HTR-8/SVneo (cell line): ENCODE measurements at regions not wholly inside any gene's neighbourhood (a gene's known extent, or its start where the extent isn't known, plus 50 kb on each side); places are given as distances from the start of the nearest gene placed in this dataset.

ENCODE experiments used
- DNase-seq: peaks from one replicate; pipeline ENCODE4 v3.0.0; 2011; ENCODE audit warnings: low spot score, mixed read lengths; ENCODE audit not compliant: insufficient read length
- FAIRE-seq: peaks from 2 replicates; lab custom pipeline; 2011; peaks lifted over from hg19 to GRCh38; lab: Jason Lieb, UNC

- DNase-seq (no peak), FAIRE-seq (no peak)
These were observed 707.2 kb downstream of the RWDD3 start for GRCh38 chr1:95941121-95941798.

GRCh38 chr1:95948023-95948422 lies 714.0 kb downstream of the RWDD3 start:
- DNase-seq (no peak), FAIRE-seq (no peak)

- no peak for FAIRE-seq
These were observed 717.5 kb downstream of the RWDD3 start for GRCh38 chr1:95951371-95952102.

GRCh38 chr1:95953015-95953414 lies 719.0 kb downstream of the RWDD3 start:
- FAIRE-seq (no peak), DNase-seq (no peak)

More at GRCh38 chr1:95951371-95952102, 717.5 kb downstream of the RWDD3 start:
- DNase-seq = no peak

- no peak for DNase-seq
- FAIRE-seq = no peak
These were observed 720.6 kb downstream of the RWDD3 start for GRCh38 chr1:95954585-95954984.

GRCh38 chr1:95956215-95956614 lies 722.2 kb downstream of the RWDD3 start:
- no peak for DNase-seq
- FAIRE-seq = no peak

GRCh38 chr1:95957748-95958147 lies 723.7 kb downstream of the RWDD3 start:
- DNase-seq (no peak), FAIRE-seq (no peak)

GRCh38 chr1:95966866-95967265 lies 732.9 kb downstream of the RWDD3 start:
- no peak for FAIRE-seq
- no peak for DNase-seq

- FAIRE-seq = no peak
- DNase-seq = no peak
These were observed 740.6 kb downstream of the RWDD3 start for GRCh38 chr1:95974586-95974985.

- FAIRE-seq = no peak
These were observed 738.9 kb upstream of the PTBP2 start for GRCh38 chr1:95982711-95983110.

GRCh38 chr1:95983831-95984230 lies 737.8 kb upstream of the PTBP2 start:
- DNase-seq (no peak), FAIRE-seq (no peak)

More at GRCh38 chr1:95982711-95983110, 738.9 kb upstream of the PTBP2 start:
- no peak for DNase-seq

GRCh38 chr1:95984798-95985374 lies 736.7 kb upstream of the PTBP2 start:
- DNase-seq (no peak), FAIRE-seq (no peak)

- no peak for FAIRE-seq
- DNase-seq = no peak
These were observed 731.6 kb upstream of the PTBP2 start for GRCh38 chr1:95990033-95990432.

- DNase-seq (no peak), FAIRE-seq (no peak)
These were observed 729.6 kb upstream of the PTBP2 start for GRCh38 chr1:95991787-95992520.

- FAIRE-seq (no peak), DNase-seq (no peak)
These were observed 726.9 kb upstream of the PTBP2 start for GRCh38 chr1:95994643-95995042.

GRCh38 chr1:96002201-96002600 lies 719.4 kb upstream of the PTBP2 start:
- DNase-seq = no peak
- no peak for FAIRE-seq

- FAIRE-seq (no peak), DNase-seq (no peak)
These were observed 718.3 kb upstream of the PTBP2 start for GRCh38 chr1:96002969-96003964.

GRCh38 chr1:96009831-96010434 lies 711.7 kb upstream of the PTBP2 start:
- DNase-seq = no peak
- FAIRE-seq = no peak

- no peak for FAIRE-seq
- DNase-seq = no peak
These were observed 710.0 kb upstream of the PTBP2 start for GRCh38 chr1:96011606-96012005.
